HCT116 (cell line): ENCODE measurements at regions not wholly inside any gene's neighbourhood (a gene's known extent, or its start where the extent isn't known, plus 50 kb on each side); places are given as distances from the start of the nearest gene placed in this dataset.

Source experiments
- ATAC-seq: fragments of 200-7000 bp; cut with Tn5 transposase; 2 replicates; pipeline ENCODE4 v1.9.1; 2020; ENCODE audit warnings: mild to moderate bottlenecking, moderate library complexity
- BruUV-seq: library from RNA; stranded (reverse); fragments of 400-500 nt; replicated peaks from 2 replicates; lab custom pipeline; 2021; lab: Mats Ljungman, UMichigan
- CTCF ChIA-PET: fragments of 300-600 bp; sonication (Branson Sonifier 250); formaldehyde crosslinking; loops from one replicate; lab custom pipeline; 2021; ENCODE audit warnings: antibody characterized with exemption; lab: Charles Lee
- POLR2A ChIA-PET: fragments of 300-600, 350-600 bp; sonication (Branson Sonifier 250); formaldehyde crosslinking; loops from one replicate; lab custom pipeline; 2021; ENCODE audit warnings: antibody characterized with exemption; lab: Charles Lee
- RAD21 ChIA-PET, 2 experiments: fragments of 300-600 bp; sonication (Branson Sonifier 250); formaldehyde crosslinking; loops; one replicate each; lab custom pipeline; 2023; ENCODE audit warnings: low total read pairs in 2 of 2; ENCODE audit not compliant: uncharacterized antibody in 2 of 2, unreplicated experiment in 2 of 2, low non-redundant PET in 1 of 2; lab: Charles Lee
- DNase-seq: peaks from one replicate; pipeline ENCODE4 v3.0.0-alpha.2; 2010; ENCODE audit warnings: low read depth, low spot score
- H2AFZ ChIP-seq: fragments of 200-600 bp; shearing (Covaris generic), sonication (generic); 2 replicates; pipeline ENCODE4 v1.6.1; 2017; ENCODE audit warnings: low read depth, mixed run types, mixed read lengths, antibody characterized with exemption, low read length; ENCODE audit not compliant: poor library complexity, severe bottlenecking
- H3K27ac ChIP-seq: 2 replicates; pipeline ENCODE4 v1.5.1; 2012; ENCODE audit warnings: low read depth, low read length
- H3K27me3 ChIP-seq: fragments of 200-600 bp; sonication (generic); 2 replicates; pipeline ENCODE4 v1.6.1; 2016; ENCODE audit warnings: mixed run types, low read length, mixed read lengths; ENCODE audit not compliant: insufficient read depth
- H3K36me3 ChIP-seq, 2 experiments: fragments of 200-500 bp in 1 of 2; fragments of 200-600 bp in 1 of 2; sonication (Bioruptor generic) in 1 of 2; sonication (generic) in 1 of 2; 2 replicates each; pipeline versions ENCODE4 v1.5.1 to v1.6.1; 2014 to 2016; ENCODE audit warnings: low read length in 2 of 2, inconsistent platforms in 1 of 2, mixed read lengths in 1 of 2, mixed run types in 1 of 2; ENCODE audit not compliant: insufficient read depth in 2 of 2, control insufficient read depth in 1 of 2
- H3K4me1 ChIP-seq, 2 experiments: fragments of 200-600 bp in 1 of 2; sonication (generic) in 1 of 2; 2 replicates each; pipeline versions ENCODE4 v1.5.1 to v1.6.1; 2012 to 2017; ENCODE audit warnings: low read length in 2 of 2, inconsistent platforms in 1 of 2, mild to moderate bottlenecking in 1 of 2, mixed read lengths in 1 of 2, mixed run types in 1 of 2, moderate library complexity in 1 of 2; ENCODE audit not compliant: insufficient read depth in 2 of 2, control insufficient read depth in 1 of 2
- H3K4me2 ChIP-seq: fragments of 200-600 bp; sonication (generic); 2 replicates; pipeline ENCODE4 v1.6.1; 2017; ENCODE audit warnings: mixed run types, low read length, mixed read lengths
- H3K4me3 ChIP-seq, 2 experiments: fragments of 200-600 bp in 1 of 2; sonication (generic) in 1 of 2; replicated peaks in 1 of 2; 2 replicates each; pipeline ENCODE4 v1.5.1; 2011 to 2016; ENCODE audit warnings: low read length in 2 of 2, control low read depth in 1 of 2, low read depth in 1 of 2, mild to moderate bottlenecking in 1 of 2, mixed read lengths in 1 of 2, mixed run types in 1 of 2
- H3K79me2 ChIP-seq: fragments of 200-600 bp; sonication (generic); 2 replicates; pipeline ENCODE4 v1.6.1; 2017; ENCODE audit warnings: mild to moderate bottlenecking, mixed run types, low read length, moderate library complexity, mixed read lengths; ENCODE audit not compliant: insufficient read depth
- H3K9ac ChIP-seq: fragments of 200-600 bp; sonication (generic); 2 replicates; pipeline ENCODE4 v1.6.1; 2016; ENCODE audit warnings: low read length, mixed read lengths
- H3K9me2 ChIP-seq: fragments of 200-600 bp; sonication (generic), shearing (Covaris generic); 2 replicates; pipeline ENCODE4 v1.6.1; 2017; ENCODE audit warnings: mixed run types, mild to moderate bottlenecking, moderate library complexity; ENCODE audit not compliant: insufficient read depth
- H3K9me3 ChIP-seq, 2 experiments: fragments of 200-500 bp in 1 of 2; fragments of 200-600 bp in 1 of 2; sonication (Bioruptor generic) in 1 of 2; sonication (generic) in 1 of 2; 2 replicates each; pipeline ENCODE4 v1.6.1; 2014 to 2017; ENCODE audit warnings: low read length in 2 of 2, mixed read lengths in 2 of 2, inconsistent platforms in 1 of 2, low read depth in 1 of 2, mild to moderate bottlenecking in 1 of 2, mixed run types in 1 of 2, moderate library complexity in 1 of 2; ENCODE audit not compliant: control insufficient read depth in 1 of 2, insufficient read depth in 1 of 2
- H4K20me1 ChIP-seq: fragments of 200-600 bp; sonication (generic), shearing (Covaris generic); 2 replicates; pipeline ENCODE4 v1.6.1; 2017; ENCODE audit warnings: mixed run types, mild to moderate bottlenecking, moderate library complexity; ENCODE audit not compliant: insufficient read depth
- EGR1 ChIP-seq: IDR thresholded peaks from 2 replicates; pipeline ENCODE4 v1.6.1; 2012; ENCODE audit warnings: low read depth
- EZH2 ChIP-seq: fragments of 200-600 bp; sonication (generic); IDR thresholded peaks from 2 replicates; pipeline ENCODE4 v1.6.1; 2017; ENCODE audit warnings: antibody characterized with exemption, mixed run types
- FOSL1 ChIP-seq: IDR thresholded peaks from 2 replicates; pipeline ENCODE4 v1.6.1; 2012; ENCODE audit warnings: low read depth
- POLR2A ChIP-seq: IDR thresholded peaks from 2 replicates; pipeline ENCODE4 v1.7.0; 2011; ENCODE audit warnings: borderline replicate concordance; ENCODE audit not compliant: insufficient read depth, insufficient read length; ENCODE audit errors: extremely low read depth
- POLR2AphosphoS5 ChIP-seq: IDR thresholded peaks from 2 replicates; pipeline ENCODE4 v1.6.1; 2011; ENCODE audit warnings: mild to moderate bottlenecking, low read depth, low read length, moderate library complexity
- SIN3A ChIP-seq: IDR thresholded peaks from 2 replicates; pipeline ENCODE4 v1.6.1; 2012; ENCODE audit warnings: low read depth
- SP1 ChIP-seq: IDR thresholded peaks from 2 replicates; pipeline ENCODE4 v1.6.1; 2012; ENCODE audit warnings: low read depth
- TCF7L2 ChIP-seq: IDR thresholded peaks from 2 replicates; pipeline ENCODE4 v1.7.0; 2011; ENCODE audit warnings: borderline replicate concordance, inconsistent platforms; ENCODE audit not compliant: insufficient read depth, insufficient read length; ENCODE audit errors: extremely low read depth
- ZNF274 ChIP-seq: fragments of 200-500 bp; sonication (Bioruptor generic); IDR thresholded peaks from 2 replicates; pipeline ENCODE4 v1.6.1; 2014; ENCODE audit warnings: mild to moderate bottlenecking, low read depth, low read length, inconsistent platforms
- intact Hi-C: fragments of 100-400 bp; cut with micrococcal nuclease; formaldehyde crosslinking; loops from 2 replicates; pipeline ENCODE4 v1.10.0; 2022
- TF ChIP-seq, protein P1 (sequence below): IDR thresholded peaks from 2 replicates; pipeline ENCODE4 v1.6.1; 2012
- TF ChIP-seq, protein P2 (sequence below): IDR thresholded peaks from 2 replicates; pipeline ENCODE4 v1.6.1; 2011; ENCODE audit warnings: mild to moderate bottlenecking, low read length, moderate library complexity; ENCODE audit not compliant: insufficient replicate concordance; ENCODE audit errors: extremely low read depth
- TF ChIP-seq, protein P3 (sequence below): IDR thresholded peaks from 2 replicates; pipeline ENCODE4 v1.6.1; 2012; ENCODE audit warnings: low read depth

DNA sequence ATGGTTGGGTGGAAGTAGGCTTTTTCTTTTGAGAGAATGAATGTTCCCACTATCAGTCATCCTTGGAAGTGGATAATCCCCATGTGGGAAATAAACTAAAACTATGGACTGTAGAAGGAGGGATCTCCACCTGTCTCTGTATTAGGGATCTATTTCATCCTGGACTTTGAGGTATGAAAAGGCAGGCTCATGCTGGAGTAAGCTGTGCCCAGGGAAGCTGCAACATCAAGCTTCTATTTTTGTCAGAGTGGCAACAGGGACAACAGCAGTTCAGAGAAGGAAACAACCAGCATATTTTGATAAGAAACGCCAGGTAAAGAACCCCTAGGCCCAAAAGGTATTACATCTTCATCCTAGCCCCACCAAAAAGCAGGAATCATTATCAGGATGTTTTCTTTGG, 122.0 kb downstream of the MDH1 start:
- Histone ChIP-seq H3K79me2 (no peaks in the 10 kb centered on the region), H3K4me3 (no peak overlapping the region), H3K4me2 (no peak overlapping the region), H3K27me3 (no peaks in the 10 kb centered on the region), H3K36me3 (no peaks in the 10 kb centered on the region), H3K9me2 (no peaks in the 10 kb centered on the region), H4K20me1 (no peaks in the 10 kb centered on the region), H3K9me3 (no peaks in the 10 kb centered on the region), H3K9ac (no peak overlapping the region), H3K27ac (no peak overlapping the region), H2AFZ (no peak overlapping the region), H3K4me1 (no peaks in the 10 kb centered on the region)
- intact Hi-C loops, result no loop called here
- TF ChIP-seq, protein P1, sequence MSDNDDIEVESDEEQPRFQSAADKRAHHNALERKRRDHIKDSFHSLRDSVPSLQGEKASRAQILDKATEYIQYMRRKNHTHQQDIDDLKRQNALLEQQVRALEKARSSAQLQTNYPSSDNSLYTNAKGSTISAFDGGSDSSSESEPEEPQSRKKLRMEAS, result no peak
- no peak for TF ChIP-seq SIN3A
- TF ChIP-seq, protein P2, sequence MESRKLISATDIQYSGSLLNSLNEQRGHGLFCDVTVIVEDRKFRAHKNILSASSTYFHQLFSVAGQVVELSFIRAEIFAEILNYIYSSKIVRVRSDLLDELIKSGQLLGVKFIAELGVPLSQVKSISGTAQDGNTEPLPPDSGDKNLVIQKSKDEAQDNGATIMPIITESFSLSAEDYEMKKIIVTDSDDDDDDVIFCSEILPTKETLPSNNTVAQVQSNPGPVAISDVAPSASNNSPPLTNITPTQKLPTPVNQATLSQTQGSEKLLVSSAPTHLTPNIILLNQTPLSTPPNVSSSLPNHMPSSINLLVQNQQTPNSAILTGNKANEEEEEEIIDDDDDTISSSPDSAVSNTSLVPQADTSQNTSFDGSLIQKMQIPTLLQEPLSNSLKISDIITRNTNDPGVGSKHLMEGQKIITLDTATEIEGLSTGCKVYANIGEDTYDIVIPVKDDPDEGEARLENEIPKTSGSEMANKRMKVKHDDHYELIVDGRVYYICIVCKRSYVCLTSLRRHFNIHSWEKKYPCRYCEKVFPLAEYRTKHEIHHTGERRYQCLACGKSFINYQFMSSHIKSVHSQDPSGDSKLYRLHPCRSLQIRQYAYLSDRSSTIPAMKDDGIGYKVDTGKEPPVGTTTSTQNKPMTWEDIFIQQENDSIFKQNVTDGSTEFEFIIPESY, result no peak
- ChIA-PET POLR2A (no interaction called here), CTCF (interaction anchor here (1.7 kb wide), 1 partner anchor 12 kb away, joined by 4 read pairs; no protein-coding TSS in a partner anchor), RAD21 (no interaction called here)
- DNase-seq, result no peak
- no peak for ATAC-seq
- BruUV-seq, result no TSS peak

DNA sequence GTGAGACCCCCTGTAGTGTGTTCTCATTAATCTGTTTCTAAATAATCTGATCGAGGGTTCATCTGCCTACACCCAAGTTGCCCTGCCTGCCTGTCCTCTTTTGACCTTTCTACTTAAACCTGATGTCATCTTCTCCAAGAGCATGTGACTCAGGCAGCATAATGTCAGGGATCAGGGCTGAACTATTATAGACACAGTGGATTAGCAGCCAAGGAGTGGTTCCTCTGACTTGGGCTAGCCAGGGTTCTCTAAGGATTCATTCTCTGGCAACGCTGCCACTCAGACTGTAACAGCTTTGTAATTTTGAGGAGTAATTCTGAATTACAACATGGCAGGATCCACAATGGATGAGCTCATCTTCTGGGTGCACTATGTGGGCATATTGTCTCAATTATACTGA, 124.0 kb downstream of the MDH1 start:
- BruUV-seq, result no TSS peak
- ChIA-PET POLR2A (no interaction called here), RAD21 (no interaction called here), CTCF (no interaction called here)
- Histone ChIP-seq H3K9ac (no peak overlapping the region), H4K20me1 (no peaks in the 10 kb centered on the region), H3K27ac (no peak overlapping the region), H3K79me2 (no peaks in the 10 kb centered on the region), H3K4me3 (no peak overlapping the region), H3K9me3 (no peaks in the 10 kb centered on the region), H3K27me3 (no peaks in the 10 kb centered on the region), H3K9me2 (no peaks in the 10 kb centered on the region), H2AFZ (no peak overlapping the region), H3K36me3 (no peaks in the 10 kb centered on the region), H3K4me1 (no peaks in the 10 kb centered on the region), H3K4me2 (no peak overlapping the region)
- intact Hi-C loops, result no loop called here
- DNase-seq (no peak), ATAC-seq (no peak)
- no peak for TF ChIP-seq TCF7L2
- TF ChIP-seq, protein P1, result no peak
- no peak for TF ChIP-seq EZH2
- TF ChIP-seq, protein P2, result no peak
- TF ChIP-seq EGR1, result no peak
- no peak for TF ChIP-seq POLR2A
- no peak for TF ChIP-seq FOSL1
- TF ChIP-seq ZNF274, result no peak
- TF ChIP-seq, protein P3, sequence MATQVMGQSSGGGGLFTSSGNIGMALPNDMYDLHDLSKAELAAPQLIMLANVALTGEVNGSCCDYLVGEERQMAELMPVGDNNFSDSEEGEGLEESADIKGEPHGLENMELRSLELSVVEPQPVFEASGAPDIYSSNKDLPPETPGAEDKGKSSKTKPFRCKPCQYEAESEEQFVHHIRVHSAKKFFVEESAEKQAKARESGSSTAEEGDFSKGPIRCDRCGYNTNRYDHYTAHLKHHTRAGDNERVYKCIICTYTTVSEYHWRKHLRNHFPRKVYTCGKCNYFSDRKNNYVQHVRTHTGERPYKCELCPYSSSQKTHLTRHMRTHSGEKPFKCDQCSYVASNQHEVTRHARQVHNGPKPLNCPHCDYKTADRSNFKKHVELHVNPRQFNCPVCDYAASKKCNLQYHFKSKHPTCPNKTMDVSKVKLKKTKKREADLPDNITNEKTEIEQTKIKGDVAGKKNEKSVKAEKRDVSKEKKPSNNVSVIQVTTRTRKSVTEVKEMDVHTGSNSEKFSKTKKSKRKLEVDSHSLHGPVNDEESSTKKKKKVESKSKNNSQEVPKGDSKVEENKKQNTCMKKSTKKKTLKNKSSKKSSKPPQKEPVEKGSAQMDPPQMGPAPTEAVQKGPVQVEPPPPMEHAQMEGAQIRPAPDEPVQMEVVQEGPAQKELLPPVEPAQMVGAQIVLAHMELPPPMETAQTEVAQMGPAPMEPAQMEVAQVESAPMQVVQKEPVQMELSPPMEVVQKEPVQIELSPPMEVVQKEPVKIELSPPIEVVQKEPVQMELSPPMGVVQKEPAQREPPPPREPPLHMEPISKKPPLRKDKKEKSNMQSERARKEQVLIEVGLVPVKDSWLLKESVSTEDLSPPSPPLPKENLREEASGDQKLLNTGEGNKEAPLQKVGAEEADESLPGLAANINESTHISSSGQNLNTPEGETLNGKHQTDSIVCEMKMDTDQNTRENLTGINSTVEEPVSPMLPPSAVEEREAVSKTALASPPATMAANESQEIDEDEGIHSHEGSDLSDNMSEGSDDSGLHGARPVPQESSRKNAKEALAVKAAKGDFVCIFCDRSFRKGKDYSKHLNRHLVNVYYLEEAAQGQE, result no peak
- TF ChIP-seq POLR2AphosphoS5, result no peak
- TF ChIP-seq SP1, result no peak
